TTC549 (cell line): ENCODE measurements at regions not wholly inside any gene's neighbourhood (a gene's known extent, or its start where the extent isn't known, plus 50 kb on each side); places are given as distances from the start of the nearest gene placed in this dataset.
A peak's percentile ranks its signal among the peaks of the same experiment; 100 is the strongest.
"Not testable (repeated sequence)": the region's sequence is repeated elsewhere in the genome, so short reads cannot be mapped to it uniquely, and the experiment has no call there.

Experiments
- FAIRE-seq: peaks from 2 replicates; lab custom pipeline; 2012; peaks lifted over from hg19 to GRCh38; lab: Jason Lieb, UNC

DNA sequence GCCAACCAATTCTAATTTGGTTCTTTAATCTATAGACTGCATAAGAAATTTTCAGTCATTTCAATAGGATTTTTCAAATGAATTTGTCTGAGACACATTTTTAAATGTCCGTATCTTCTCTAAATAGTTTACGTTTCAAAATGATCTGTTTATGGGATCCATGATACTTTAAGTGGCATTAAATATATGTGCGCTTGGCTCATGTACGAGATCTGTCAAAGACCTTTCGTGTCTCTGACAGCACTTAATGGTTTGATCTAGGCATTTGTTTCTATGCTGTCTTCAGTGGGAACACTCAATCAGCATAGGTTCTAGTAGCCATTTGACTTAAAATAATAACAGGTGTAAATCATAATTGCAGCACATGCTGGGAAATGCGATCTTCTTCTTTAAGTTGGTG, 731.0 kb downstream of the CENPC start:
- no peak for FAIRE-seq

DNA sequence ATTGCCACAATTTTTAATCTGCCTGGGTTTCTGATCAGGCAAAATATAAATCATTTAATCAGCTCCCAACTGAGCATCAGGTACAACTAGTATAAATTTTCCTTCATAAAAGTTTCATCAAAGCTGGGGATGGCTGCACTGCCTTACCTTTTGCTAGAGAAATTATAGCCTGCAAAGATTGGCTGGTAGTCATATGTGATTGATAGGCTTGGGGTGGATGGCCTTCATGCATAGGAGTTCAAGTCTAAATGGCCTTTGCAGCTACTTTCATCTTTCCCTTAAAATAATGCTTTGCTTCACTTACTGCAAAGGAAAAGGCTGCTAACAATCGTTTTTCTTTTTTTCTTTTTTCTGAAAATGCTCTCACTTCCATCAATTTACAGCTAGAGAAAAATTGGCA, 739.7 kb downstream of the CENPC start:
- FAIRE-seq = no peak

- no peak for FAIRE-seq
Observed at GRCh38 chr4:66804979-66805378, 740.3 kb downstream of the CENPC start.

- no peak for FAIRE-seq
Observed at GRCh38 chr4:66797608-66798007, 747.7 kb downstream of the CENPC start.

- no peak for FAIRE-seq
Observed at GRCh38 chr4:66795724-66796123, 749.6 kb downstream of the CENPC start.

DNA sequence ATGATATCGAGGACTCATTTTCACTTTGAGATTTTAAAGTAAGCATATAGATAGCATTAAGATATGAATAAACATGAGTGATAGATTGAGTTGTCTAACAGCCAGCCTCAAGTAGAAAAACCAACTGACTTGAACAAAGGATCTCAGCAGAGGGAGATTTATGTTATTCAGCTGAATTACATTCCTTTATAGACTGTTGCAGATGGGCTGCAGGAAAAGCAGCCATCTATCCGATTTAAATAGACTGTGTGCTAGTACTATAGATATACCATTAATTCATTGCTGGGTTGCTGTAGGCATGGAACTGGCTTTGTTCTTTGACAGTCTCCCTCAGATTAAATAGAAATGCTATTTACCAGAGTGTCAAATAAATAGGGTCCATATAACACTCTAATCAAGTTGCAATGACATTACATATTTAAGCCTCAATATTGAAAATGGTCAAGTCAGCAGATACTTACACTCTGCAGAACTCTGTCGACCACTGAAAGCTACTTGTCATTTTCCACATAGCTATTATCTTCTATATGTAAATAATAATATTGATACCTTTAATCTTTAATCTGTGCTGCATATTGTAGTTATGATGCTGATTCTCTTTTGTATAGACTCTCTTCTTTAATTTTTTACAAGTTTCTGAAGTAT, 750.8 kb downstream of the CENPC start:
- no peak for FAIRE-seq

DNA sequence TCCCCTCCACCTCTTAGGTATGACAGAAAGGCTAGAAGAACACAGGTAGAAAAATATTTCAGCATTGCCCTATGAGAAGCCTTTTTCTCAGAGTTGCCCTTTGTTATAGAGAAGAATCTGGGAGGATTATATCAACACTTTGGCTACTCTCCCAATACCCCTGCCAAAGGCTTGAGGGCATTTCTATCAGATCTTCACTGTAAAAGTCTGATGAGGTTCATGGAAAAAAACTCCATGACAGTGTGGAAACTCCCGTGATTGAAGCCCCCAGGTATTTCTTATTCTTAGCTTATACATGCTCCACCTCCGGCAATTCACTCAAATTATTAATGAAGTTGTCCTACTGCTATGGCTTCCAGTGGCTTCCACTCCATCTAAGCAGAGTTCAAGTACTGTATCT, 753.6 kb downstream of the CENPC start:
- FAIRE-seq = no peak

- FAIRE-seq = no peak
Observed at GRCh38 chr4:66785479-66785878, 759.8 kb downstream of the CENPC start.

- FAIRE-seq = not testable (repeated sequence)
Observed at GRCh38 chr4:66782751-66783150, 762.6 kb downstream of the CENPC start.

GRCh38 chr4:66777097-66777496, 768.2 kb downstream of the CENPC start:
- FAIRE-seq = no peak

- no peak for FAIRE-seq
Observed at GRCh38 chr4:66769441-66769840, 775.9 kb downstream of the CENPC start.

DNA sequence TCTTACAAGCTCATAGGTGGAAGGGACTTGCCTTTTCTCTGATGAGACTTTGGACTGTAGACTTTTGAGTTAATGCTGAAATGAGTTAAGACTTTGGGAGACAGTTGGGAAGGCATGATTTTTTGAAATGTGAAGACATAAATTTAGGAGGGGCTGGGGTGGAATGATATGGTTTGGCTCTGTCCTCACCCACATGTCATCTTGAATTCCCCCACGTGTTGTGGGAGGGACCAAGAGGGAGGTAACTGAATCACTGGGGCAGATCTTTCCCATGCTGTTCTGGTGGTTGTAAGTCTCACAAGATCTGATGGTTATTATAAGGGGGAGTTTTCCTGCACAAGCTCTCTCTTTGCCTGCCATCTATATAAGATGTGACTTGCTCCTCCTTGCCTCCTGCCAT, 777.9 kb downstream of the CENPC start:
- no peak for FAIRE-seq

DNA sequence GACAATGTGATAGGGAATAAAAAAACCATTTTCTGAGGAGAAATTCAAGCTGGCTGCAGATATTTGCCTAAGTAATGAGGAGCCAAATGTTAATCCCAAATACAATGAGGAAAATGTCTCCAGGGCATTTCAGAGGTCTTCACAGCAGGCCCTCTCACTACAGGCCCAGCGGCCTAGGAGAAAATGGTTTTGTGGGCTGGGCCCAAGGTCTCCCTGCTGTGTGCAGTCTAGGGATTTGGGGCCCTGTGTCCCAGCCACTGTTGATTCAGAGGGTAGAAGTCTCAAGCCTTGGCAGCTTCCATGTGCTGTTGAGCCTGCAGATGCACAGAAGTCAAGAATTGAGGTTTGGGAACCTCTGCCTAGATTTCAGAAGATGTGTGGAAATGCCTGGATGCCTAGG, 778.7 kb downstream of the CENPC start:
- no peak for FAIRE-seq

- FAIRE-seq = no peak
Observed at GRCh38 chr4:66750273-66750672, 795.0 kb downstream of the CENPC start.

DNA sequence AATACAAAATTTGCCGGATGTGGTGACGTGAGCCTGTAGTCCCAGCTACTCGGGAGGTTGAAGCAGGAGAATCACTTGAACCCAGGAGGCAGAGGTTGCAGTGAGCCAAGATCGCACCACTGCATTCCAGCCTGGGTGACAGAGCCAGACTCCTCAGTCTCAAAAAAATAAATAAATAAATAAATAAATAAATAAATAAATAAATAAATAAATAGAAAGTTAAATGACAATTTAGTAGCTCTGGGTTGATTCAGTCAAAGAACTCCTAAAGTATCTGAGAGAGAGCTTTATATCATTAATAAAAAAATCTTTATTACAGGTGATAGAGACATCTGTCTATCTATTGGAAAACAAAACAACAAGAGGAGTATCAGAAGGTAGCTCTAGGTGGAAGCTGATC, 798.4 kb downstream of the CENPC start:
- not testable (repeated sequence) for FAIRE-seq

GRCh38 chr4:66741081-66741480, 804.2 kb downstream of the CENPC start:
- no peak for FAIRE-seq

GRCh38 chr4:66736606-66737005, 808.7 kb downstream of the CENPC start:
- no peak for FAIRE-seq

GRCh38 chr4:66728280-66728679, 817.0 kb downstream of the CENPC start:
- FAIRE-seq = no peak

DNA sequence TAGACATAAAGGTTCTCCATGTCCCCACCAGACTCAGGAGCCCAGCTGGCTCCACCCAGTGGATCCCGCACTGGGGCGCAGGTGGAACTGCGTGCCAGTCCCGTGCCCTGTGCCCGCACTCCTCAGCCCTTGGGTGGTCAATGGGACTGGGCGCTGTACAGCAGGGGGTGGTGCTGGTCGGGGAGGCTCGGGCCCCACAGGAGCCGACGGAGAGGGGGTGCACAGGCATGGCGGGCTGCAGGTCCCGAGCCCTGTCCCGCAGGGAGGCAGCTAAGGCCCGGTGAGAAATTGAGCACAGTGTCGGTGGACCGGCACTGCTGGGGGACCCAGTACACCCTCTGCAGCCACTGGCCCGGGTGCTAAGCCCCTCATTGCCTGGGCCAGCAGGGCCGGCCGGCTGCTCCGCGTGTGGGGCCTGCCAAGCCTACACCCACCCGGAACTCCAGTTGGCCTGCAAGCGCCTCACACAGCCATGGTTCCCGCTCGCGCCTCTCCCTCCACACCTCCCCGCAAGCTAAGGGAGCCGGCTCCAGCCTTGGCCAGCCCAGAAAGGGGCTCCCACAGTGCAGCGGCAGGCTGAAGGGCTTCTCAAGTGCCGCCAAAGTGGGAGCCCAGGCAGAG, 832.9 kb downstream of the CENPC start:
- FAIRE-seq = not testable (repeated sequence)

DNA sequence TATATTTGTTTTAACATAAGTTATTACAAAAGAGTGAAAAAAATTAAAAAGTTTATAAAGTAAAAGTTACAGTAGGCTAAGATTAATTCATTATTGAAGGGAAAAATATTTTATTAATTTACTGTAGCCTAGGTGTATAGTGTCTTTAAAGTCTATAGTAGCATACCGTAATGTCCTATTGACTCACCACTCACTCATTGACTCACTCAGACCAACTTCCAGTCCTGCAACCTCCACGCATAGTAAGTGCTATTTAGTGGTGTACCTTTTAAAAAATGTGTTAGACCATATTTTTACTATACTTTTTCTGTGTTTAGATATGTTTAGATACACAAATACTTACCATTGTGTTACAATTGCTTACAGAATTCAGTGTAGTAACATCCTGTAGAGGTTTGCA, 841.1 kb downstream of the CENPC start:
- no peak for FAIRE-seq

GRCh38 chr4:66694739-66695138, 850.6 kb downstream of the CENPC start:
- no peak for FAIRE-seq

- FAIRE-seq = no peak
Observed at GRCh38 chr4:66693694-66694093, 851.6 kb downstream of the CENPC start.

GRCh38 chr4:66691101-66691500, 854.2 kb downstream of the CENPC start:
- FAIRE-seq = no peak

DNA sequence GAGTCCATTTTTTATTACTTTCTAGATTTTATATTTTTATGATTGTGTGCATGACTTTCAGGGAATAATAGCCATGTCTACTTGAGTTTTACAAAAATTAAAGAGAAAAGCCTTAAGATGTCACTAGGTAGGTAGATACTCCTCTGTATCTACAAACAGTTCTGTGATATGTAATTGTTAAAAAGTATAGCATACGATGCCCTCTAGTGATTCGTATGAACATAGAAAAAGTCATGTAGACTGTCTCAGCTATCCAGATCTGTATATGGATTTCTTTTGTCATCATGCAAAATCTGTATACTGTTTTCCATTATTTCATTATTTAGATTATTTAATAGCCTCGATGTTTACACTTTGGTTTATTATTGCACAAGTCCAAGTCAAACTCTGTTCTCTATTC, 856.6 kb downstream of the CENPC start:
- FAIRE-seq = peak; percentile 5
